ENCODE measurements at regions not wholly inside any gene's neighbourhood (a gene's known extent, or its start where the extent isn't known, plus 50 kb on each side); places are given as distances from the start of the nearest gene placed in this dataset.

GRCh38 chr18:11553098-11553940, 56.1 kb upstream of the SLC35G4 start:
- H3K4me3 ChIP-seq (ENCODE audit: low read depth, low read length) = no peak overlapping the region
- peak; percentile 54 for DNase-seq (ENCODE audit: low read depth)
- TF ChIP-seq MYC (IDR thresholded peaks at IDR 0.05; ENCODE audit: low read depth, low read length) (no peak), POLR2A (IDR thresholded peaks at IDR 0.05; ENCODE audit: extremely low read depth, insufficient read length) (no peak), CTCF (IDR thresholded peaks at IDR 0.05; ENCODE audit: low read depth, low read length) (peak; percentile 86), MAX (IDR thresholded peaks at IDR 0.05; ENCODE audit: low read depth, low read length) (peak; percentile 56)

- TF ChIP-seq MYC (IDR thresholded peaks at IDR 0.05; ENCODE audit: low read depth, low read length) (no peak), MAX (IDR thresholded peaks at IDR 0.05; ENCODE audit: low read depth, low read length) (no peak), CTCF (IDR thresholded peaks at IDR 0.05; ENCODE audit: low read depth, low read length) (no peak), POLR2A (IDR thresholded peaks at IDR 0.05; ENCODE audit: extremely low read depth, insufficient read length) (no peak)
- no peak overlapping the region for H3K4me3 ChIP-seq (ENCODE audit: low read depth, low read length)
- no peak for DNase-seq (ENCODE audit: low read depth)
Observed at GRCh38 chr18:11548916-11549551, 60.4 kb upstream of the SLC35G4 start.

- TF ChIP-seq POLR2A (IDR thresholded peaks at IDR 0.05; ENCODE audit: extremely low read depth, insufficient read length) (no peak), MYC (IDR thresholded peaks at IDR 0.05; ENCODE audit: low read depth, low read length) (no peak), CTCF (IDR thresholded peaks at IDR 0.05; ENCODE audit: low read depth, low read length) (no peak), MAX (IDR thresholded peaks at IDR 0.05; ENCODE audit: low read depth, low read length) (no peak)
- H3K4me3 ChIP-seq (ENCODE audit: low read depth, low read length) = no peak overlapping the region
- DNase-seq (ENCODE audit: low read depth) = no peak
Observed at GRCh38 chr18:11548396-11548795, 61.0 kb upstream of the SLC35G4 start.

DNA sequence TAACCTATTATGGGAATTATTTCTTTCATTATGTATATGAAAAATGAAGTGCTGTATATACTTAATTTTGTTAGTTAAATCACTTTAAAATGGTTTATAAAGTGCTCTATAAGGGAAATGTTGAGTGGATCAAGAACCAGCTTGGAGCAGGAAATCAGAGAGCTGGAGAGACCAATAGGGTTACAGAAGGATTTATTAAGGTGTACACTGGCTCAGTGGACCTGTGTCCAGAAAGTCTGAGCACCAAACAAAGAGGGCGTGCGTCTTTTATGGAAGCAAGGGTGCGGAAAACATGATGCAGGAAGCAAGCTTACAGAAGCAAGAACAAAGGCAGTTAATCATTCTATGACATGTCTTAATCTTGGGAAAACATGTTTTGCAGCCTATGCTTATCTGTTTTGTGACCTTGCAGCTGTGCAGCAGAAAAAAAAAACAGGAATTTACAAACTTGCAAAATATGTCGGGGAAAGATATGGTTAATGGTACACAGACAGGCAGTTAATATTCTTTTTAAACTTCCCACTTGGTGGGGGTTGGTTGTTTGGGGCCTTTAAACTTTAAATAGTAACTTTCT, 65.2 kb upstream of the SLC35G4 start:
- no peak overlapping the region for H3K4me3 ChIP-seq (ENCODE audit: low read depth, low read length)
- no peak for DNase-seq (ENCODE audit: low read depth)
- TF ChIP-seq CTCF (IDR thresholded peaks at IDR 0.05; ENCODE audit: low read depth, low read length) (no peak), MYC (IDR thresholded peaks at IDR 0.05; ENCODE audit: low read depth, low read length) (no peak), POLR2A (IDR thresholded peaks at IDR 0.05; ENCODE audit: extremely low read depth, insufficient read length) (no peak), MAX (IDR thresholded peaks at IDR 0.05; ENCODE audit: low read depth, low read length) (no peak)

DNA sequence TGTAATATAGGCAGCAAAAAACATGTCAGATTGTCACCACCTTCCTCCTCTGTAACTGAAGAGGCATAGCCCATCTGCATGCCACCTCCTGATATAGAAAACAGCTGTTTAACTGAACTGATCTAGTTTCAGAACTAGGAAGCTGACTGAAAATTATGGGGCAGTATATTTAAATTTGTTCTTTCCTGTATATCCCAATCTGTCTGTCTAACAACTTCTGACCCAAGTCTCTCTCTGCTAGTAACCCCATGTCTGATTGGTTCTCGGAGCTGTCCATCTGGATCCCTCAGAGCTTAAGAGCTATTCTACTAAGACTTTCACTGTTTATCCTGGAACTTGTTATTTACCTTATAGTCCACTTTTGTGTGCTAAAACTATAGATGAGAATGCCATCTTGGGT, 68.2 kb upstream of the SLC35G4 start:
- no peak for DNase-seq (ENCODE audit: low read depth)
- H3K4me3 ChIP-seq (ENCODE audit: low read depth, low read length) = no peak overlapping the region
- TF ChIP-seq POLR2A (IDR thresholded peaks at IDR 0.05; ENCODE audit: extremely low read depth, insufficient read length) (no peak), MYC (IDR thresholded peaks at IDR 0.05; ENCODE audit: low read depth, low read length) (no peak), MAX (IDR thresholded peaks at IDR 0.05; ENCODE audit: low read depth, low read length) (no peak), CTCF (IDR thresholded peaks at IDR 0.05; ENCODE audit: low read depth, low read length) (no peak)
